NCI-H2029 (cell line): ENCODE measurements at regions not wholly inside any gene's neighbourhood (a gene's known extent, or its start where the extent isn't known, plus 50 kb on each side); places are given as distances from the start of the nearest gene placed in this dataset.
A peak's percentile ranks its signal among the peaks of the same experiment; 100 is the strongest.
"Not testable (repeated sequence)": the region's sequence is repeated elsewhere in the genome, so short reads cannot be mapped to it uniquely, and the experiment has no call there.

ENCODE experiments used
- DNase-seq: peaks from one replicate; lab custom pipeline; 2025; lab: John Stamatoyannopoulos, UW

GRCh38 chr7:32762925-32763293, 128.7 kb downstream of the KBTBD2 start:
- no peak for DNase-seq

- not testable (repeated sequence) for DNase-seq
These were observed 129.2 kb downstream of the KBTBD2 start for GRCh38 chr7:32762206-32762924.

GRCh38 chr7:32761451-32762205, 129.9 kb downstream of the KBTBD2 start:
- no peak for DNase-seq

DNA sequence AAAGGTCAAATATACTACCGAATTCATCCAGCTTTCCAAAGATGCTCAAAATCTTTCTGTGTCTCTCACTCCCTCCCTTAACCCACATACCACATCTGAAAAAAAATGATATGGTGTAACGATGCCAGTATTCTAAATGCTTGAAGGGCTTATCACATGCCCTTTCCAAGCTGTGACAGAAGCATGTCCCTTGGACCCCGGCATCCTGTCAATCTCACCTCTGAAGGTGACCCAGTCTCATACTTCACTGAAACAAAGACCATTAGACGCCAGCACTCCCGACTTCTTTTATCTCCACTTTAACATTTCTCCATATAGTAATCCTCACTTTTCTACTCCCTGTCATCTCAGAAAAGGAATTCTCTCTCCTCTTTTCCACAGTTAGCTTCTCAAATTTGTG, 130.8 kb downstream of the KBTBD2 start:
- DNase-seq = not testable (repeated sequence)

- not testable (repeated sequence) for DNase-seq
These were observed 131.7 kb downstream of the KBTBD2 start for GRCh38 chr7:32759859-32760258.

GRCh38 chr7:32753872-32754271, 137.7 kb downstream of the KBTBD2 start:
- not testable (repeated sequence) for DNase-seq

- DNase-seq = not testable (repeated sequence)
These were observed 143.2 kb downstream of the KBTBD2 start for GRCh38 chr7:32748337-32748736.

GRCh38 chr7:32747443-32748148, 144.0 kb downstream of the KBTBD2 start:
- DNase-seq = not testable (repeated sequence)

- not testable (repeated sequence) for DNase-seq
These were observed 149.6 kb downstream of the KBTBD2 start for GRCh38 chr7:32741853-32742476.

DNA sequence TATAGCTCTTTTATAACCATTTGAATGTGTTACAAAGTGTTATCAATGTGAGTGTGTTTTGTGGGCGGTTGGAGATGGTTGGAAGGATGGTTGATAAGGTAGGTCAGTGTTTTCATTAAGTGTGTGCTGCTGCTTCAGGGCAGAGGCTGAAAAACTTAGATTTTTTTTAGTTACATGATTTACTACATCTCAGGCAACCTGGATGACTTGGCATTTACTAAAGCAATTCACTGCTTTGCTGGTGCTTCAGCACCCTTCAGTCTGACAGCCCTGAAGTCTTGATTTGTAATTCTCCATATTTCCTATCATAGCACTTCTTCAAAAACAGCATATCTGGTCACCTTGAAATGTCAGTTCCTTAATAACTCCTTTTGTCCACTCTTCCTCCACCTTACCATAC, 151.8 kb downstream of the KBTBD2 start:
- DNase-seq = not testable (repeated sequence)

GRCh38 chr7:32738390-32738789, 153.2 kb downstream of the KBTBD2 start:
- not testable (repeated sequence) for DNase-seq

- DNase-seq = not testable (repeated sequence)
These were observed 158.8 kb downstream of the KBTBD2 start for GRCh38 chr7:32732767-32733166.

DNA sequence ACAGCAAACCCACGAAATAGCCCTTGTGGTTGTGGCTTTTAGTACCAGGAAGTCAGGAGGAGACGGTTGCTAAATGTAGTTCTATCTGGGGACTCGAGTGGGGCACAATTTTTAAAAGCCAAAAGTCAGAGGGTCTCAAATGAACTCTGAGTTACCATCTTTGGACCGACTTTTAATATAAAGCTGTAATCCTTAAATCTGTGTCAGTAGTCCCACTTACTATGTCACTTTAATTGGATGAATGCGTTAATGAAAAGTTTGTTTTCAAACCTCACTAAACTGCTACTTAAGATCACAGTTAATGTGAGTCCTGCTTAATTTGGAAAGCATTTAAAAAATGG, 162.3 kb downstream of the KBTBD2 start:
- not testable (repeated sequence) for DNase-seq

DNA sequence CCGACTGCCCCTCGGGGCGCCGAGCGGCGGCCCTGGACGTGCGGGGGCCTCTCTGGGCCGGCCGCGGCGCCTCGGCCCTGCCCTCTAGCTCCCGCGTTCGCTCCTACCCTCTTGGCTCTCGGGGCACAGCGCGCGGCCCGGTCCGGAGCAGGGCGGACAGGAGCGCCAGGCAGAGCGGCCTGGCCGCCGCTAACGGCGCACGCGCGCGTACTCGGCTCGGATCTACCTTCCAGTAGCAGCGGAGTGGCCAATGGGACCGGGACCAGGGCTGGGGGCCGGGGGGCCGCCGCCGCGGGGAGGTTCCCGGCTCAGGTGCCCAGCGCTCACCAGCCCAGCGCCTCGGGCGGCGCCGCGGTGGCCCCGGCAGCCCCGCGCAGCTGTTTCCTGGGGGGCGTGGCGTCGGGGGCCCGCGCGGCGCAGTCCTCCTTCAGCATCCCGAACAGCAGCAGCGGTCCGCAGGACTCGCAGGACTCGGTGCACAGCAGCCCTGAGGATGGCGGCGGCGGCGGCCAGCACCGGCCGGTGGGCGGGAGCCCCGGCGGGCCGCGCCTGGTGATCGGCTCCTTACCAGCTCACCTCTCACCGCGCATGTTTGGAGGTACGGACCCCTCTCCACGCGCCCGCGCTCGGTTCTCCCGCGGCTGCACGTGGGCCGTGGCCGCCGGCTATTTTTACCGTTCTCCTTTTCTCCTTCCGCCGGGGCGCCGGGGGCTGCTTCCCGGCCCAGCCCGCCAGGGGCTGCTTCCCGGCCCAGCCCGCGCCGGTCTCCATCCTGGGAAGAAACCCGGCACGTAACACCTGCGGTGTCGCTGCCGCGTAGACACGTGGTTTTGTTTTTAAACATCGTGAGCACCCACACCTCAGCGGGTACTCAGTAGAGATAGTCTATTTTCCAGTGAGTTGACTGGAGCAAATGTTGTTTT, 162.9 kb downstream of the KBTBD2 start:
- DNase-seq = peak; percentile 48

GRCh38 chr7:32727483-32728411, 163.8 kb downstream of the KBTBD2 start:
- peak; percentile 6 for DNase-seq

GRCh38 chr7:32722837-32723236, 168.7 kb downstream of the KBTBD2 start:
- not testable (repeated sequence) for DNase-seq

DNA sequence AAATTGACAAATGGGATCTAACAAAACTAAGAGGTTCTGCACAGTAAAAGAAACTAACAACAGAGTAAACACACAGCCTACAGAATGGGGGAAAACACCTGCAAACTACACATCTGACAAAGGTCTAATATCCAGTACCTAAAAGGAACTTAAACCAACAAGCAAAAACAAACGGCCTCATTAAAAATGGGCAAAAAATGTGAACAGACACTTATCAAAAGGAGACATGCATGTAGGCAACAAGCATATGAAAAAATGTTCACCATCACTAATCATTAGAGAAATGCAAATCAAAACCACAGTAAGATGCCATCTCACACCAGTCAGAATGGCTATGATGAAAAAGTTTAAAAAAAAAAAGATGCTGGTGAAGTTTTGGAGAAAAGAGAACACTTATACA, 197.4 kb downstream of the KBTBD2 start:
- no peak for DNase-seq

DNA sequence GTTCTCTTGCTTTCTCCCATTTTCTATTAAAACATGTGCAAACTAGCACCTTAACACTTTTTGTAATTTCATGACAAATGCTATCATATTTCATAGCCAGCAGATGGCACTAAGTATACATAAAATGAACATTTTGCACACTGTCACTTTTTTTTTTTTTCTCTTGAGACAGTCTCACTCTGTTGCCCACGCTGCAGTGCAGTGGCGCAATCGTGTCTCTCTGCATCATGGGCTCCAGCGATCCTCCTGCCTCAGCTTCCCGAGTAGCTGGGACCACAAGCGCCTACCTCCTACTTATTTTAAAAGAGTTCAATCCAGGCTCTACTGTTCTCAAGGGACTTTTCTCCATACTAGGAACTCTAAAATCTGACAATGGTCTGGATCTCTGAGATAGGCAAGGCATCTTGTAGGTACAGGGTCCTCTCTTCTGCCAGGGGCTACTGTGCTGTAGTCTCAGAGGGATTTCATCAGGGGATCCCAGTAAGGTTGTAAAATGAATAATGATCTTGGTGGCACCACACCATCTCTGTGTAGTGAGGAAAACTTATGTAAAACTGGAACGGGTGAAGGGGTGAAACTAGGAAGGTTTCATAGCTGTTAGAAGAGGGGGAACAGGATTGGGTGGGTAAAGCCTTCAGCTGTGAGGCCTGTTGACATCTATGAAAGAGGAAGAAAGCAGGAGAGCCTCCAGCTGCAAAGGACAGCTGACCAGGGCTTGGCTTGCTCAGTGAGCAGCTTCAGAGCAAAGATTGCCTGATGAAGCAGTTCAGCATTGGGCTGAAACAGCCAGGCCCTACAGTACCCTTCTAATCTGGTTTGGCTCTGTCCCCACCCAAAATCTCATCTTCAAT, 196.9 kb downstream of the AVL9 start:
- DNase-seq = not testable (repeated sequence)

DNA sequence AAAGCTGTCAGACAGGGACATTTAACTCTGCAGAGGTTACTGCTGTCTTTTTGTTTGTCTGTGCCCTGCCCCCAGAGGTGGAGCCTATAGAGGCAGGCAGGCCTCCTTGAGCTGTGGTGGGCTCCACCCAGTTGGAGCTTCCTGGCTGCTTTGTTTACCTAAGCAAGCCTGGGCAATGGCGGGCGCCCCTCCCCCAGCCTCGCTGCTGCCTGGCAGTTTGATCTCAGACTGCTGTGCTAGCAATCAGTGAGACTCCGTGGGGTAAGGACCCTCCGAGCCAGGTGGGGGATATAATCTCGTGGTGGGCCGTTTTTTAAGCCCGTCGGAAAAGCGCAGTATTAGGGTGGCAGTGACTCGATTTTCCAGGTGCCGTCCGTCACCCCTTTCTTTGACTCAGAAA, 192.8 kb downstream of the AVL9 start:
- DNase-seq = not testable (repeated sequence)
